ENCODE measurements at regions not wholly inside any gene's neighbourhood (a gene's known extent, or its start where the extent isn't known, plus 50 kb on each side); places are given as distances from the start of the nearest gene placed in this dataset.

DNA sequence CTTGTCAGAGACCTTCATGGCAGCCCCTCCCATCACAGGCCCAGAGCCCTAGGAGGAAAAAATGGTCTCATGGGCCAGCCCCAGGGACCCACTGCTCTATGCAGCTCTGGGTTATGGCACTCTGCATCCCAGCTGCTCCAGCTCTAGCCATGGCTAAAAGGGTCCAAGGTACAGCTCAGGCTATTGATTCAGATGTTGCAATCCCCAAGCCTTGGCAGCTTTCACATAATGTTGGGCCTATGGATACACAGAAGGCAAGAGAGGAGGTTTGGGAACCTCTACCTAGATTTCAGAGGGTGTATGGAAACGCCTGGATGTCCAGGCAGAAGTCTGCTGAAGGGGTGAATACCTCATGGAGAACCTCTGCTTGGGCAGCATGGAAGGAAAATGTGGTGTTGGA is 996.0 kb downstream of the PCDH9 start:
- TF ChIP-seq POLR2A (IDR thresholded peaks at IDR 0.05): no peak
- TF ChIP-seq, protein P1, sequence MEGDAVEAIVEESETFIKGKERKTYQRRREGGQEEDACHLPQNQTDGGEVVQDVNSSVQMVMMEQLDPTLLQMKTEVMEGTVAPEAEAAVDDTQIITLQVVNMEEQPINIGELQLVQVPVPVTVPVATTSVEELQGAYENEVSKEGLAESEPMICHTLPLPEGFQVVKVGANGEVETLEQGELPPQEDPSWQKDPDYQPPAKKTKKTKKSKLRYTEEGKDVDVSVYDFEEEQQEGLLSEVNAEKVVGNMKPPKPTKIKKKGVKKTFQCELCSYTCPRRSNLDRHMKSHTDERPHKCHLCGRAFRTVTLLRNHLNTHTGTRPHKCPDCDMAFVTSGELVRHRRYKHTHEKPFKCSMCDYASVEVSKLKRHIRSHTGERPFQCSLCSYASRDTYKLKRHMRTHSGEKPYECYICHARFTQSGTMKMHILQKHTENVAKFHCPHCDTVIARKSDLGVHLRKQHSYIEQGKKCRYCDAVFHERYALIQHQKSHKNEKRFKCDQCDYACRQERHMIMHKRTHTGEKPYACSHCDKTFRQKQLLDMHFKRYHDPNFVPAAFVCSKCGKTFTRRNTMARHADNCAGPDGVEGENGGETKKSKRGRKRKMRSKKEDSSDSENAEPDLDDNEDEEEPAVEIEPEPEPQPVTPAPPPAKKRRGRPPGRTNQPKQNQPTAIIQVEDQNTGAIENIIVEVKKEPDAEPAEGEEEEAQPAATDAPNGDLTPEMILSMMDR (IDR thresholded peaks at IDR 0.05): no peak
